SKM-1 treated with dmso at 0.1 percent for 144 hours (cell line): ENCODE measurements at regions not wholly inside any gene's neighbourhood (a gene's known extent, or its start where the extent isn't known, plus 50 kb on each side); places are given as distances from the start of the nearest gene placed in this dataset.
"Not testable (repeated sequence)": the region's sequence is repeated elsewhere in the genome, so short reads cannot be mapped to it uniquely, and the experiment has no call there.

ENCODE experiments used
- DNase-seq: peaks from one replicate; lab custom pipeline; 2025; ENCODE audit not compliant: unreplicated experiment; lab: John Stamatoyannopoulos, UW

DNA sequence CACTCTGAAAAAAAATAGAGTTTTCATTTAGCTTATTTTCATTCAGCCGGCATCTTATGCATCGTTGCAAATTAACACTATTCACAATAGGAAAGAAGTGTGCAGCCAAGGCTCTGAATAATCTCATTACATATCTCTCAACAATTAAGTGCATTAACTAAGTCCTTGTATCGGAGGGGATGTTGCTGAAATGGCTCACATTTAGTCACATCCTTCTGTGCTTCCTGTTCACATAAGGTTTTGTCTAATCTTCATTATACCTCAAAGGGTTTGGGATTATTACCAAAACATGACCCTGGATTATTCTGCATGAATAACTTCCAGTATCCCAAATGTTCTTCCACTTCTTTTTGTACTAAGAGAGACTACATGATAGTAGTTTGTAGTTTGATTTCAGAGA is 278.0 kb upstream of the GRIA1 start:
- no peak for DNase-seq

DNA sequence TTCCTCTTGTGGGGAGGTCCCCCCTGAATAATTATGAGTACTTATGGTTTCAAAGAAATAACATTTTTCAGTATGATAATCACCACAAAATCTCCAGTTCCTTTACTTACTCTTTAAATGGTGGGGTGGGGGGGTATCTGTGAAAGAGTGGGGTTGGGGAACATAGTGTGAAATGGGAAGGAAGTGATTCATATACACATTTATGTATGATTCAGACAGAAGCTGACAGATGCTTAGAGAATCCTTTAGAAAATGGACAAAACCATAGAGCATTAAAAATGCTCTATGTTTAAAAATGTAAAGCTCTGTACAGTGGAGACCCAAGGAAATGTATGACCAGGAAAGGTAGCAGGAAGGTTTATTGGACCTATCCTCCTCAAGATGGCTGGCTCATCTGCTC is 267.5 kb upstream of the GRIA1 start:
- no peak for DNase-seq

GRCh38 chr5:153223376-153223775 is 267.1 kb upstream of the GRIA1 start:
- no peak for DNase-seq

- DNase-seq: no peak
Observed at GRCh38 chr5:153224651-153225050, 265.8 kb upstream of the GRIA1 start.

DNA sequence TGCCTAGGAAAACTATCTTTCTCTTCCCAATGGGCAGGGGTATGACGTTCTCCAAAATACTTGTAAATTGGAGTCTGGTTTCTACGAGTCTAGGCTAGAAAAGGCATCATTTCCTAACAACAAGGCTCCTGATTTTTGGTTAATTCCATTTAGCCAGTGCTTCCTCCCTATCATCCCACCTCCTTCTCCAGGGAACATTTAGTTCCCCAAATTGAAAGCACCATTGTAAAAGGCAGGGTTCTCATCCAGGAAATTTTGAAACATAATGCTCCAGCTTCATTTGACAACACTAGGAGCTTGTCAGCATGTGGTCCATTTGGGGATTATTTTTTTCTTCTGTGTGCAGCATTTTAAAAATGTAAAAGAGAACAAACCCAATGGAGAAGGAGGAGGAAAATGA is 256.5 kb upstream of the GRIA1 start:
- no peak for DNase-seq

DNA sequence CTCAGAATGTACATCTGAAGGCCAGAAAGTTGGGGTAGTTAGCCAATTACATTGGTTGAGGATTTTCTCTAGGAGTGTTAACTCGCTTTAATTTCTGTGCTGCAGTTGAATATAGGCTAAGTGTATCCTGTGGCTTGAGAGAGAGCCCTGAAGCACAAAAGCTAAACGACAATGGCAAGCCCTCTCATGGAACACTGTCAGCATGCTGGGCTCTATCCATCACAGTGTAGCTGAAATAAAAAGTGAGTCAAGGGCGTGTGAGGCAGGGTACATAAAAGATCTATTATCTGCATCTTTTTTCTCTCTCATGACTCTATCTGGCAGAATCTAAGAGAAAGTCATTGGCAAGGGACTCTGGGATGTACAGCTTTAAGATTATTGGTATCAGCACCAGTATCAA is 254.2 kb upstream of the GRIA1 start:
- no peak for DNase-seq

GRCh38 chr5:153237671-153238332 is 252.7 kb upstream of the GRIA1 start:
- DNase-seq: no peak

DNA sequence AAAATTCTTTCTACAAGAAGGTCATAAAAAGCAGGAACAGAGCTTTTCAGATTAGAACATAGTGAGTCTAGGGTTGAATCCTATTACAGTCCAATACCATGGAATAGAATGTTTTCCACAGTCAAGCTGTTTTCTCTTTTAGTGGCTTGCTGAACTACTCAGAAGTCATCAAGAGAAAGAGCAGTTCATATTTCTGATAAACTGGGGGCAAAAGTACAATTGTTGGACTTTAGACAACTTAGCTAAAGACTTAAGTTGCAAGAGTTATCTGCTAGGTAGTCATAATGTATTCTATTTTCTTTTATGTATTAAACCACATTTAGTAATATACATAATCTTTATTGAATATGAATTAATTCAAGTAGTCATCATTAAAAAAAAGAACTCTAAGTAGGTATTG is 233.1 kb upstream of the GRIA1 start:
- no peak for DNase-seq

GRCh38 chr5:153258469-153258868 is 232.0 kb upstream of the GRIA1 start:
- no peak for DNase-seq

- DNase-seq: no peak
Observed at GRCh38 chr5:153267506-153267905, 223.0 kb upstream of the GRIA1 start.

- no peak for DNase-seq
Observed at GRCh38 chr5:153275695-153276094, 214.8 kb upstream of the GRIA1 start.

GRCh38 chr5:153276151-153276550 is 214.3 kb upstream of the GRIA1 start:
- DNase-seq: no peak

DNA sequence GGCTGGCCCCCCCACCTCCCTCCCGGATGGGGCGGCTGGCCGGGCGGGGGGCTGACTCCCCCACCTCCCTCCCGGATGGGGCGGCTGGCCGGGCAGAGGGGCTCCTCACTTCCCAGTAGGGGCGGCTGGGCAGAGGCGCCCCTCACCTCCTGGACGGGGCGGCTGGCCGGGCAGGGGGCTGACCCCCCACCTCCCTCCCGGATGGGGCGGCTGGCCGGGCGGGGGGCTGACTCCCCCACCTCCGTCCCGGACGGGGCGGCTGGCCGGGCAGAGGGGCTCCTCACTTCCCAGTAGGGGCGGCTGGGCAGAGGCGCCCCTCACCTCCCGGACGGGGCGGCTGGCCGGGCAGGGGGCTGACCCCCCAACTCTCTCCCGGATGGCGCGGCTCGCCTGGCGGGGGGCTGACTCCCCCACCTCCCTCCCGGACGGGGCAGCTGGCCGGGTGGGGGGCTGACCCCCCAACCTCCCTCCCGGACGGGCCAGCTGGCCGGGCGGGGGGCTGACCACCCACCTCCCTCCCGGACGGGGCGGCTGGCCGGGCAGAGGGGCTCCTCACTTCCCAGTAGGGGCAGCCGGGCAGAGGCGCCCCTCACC is 194.1 kb upstream of the GRIA1 start:
- not testable (repeated sequence) for DNase-seq

- no peak for DNase-seq
Observed at GRCh38 chr5:153299891-153300290, 190.6 kb upstream of the GRIA1 start.

GRCh38 chr5:153308282-153308681 is 182.2 kb upstream of the GRIA1 start:
- no peak for DNase-seq

DNA sequence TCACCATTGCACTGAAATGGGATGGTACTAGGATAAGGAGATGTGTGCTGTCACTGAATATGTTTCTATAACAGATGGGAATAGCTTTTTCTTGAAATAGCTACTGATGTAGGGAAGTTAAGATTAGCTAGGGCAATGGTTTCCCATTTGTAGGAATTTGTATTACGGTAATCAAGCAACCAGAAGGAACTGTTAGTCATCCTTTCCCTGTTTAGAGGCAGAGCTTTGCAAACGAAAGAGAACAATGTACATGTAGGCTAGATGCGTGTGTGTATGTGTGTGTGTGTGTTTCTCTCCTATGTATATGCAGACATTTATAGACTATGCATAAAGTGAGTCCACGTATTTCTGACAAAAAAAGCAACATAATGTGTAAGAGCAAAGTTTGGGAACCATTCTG is 171.9 kb upstream of the GRIA1 start:
- no peak for DNase-seq

GRCh38 chr5:153321478-153321877 is 169.0 kb upstream of the GRIA1 start:
- DNase-seq: no peak

DNA sequence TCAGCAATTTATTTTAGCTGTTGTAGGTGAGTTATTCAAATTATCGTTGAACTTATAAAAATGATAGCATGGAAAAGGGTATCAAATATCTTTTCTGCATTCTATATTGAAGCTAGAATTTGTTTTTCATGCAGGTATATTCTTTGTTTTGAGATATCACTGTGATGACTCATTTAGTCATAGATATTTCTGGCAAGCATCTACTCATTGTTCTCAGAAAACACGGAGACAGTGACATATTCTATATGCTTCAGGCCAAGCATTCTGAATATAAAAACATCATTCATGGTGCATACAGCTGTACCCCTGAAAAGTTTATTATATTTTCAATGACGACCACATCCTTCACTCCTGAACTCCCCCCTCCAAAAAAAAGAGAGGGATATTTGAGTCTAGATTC is 150.3 kb upstream of the GRIA1 start:
- DNase-seq: no peak

- no peak for DNase-seq
Observed at GRCh38 chr5:153340738-153341137, 149.7 kb upstream of the GRIA1 start.

DNA sequence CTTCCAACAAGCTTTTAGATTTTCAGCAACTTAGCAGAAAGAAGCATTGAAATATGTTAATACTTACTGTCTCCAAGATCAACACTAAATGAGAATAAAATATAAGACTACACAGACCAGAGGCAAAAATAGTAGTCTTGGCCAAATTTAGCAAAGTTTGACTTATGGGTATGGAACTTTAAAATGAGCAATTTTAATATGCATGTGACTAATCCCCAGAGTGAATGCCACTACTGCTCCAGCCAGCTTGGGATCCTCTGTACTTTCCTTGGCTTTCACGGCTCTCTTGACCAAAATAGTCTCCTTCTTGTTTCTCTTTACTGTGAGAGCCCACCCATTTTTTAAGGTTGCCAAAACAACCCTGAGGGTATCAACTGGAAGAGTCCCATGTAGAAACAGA is 148.0 kb upstream of the GRIA1 start:
- DNase-seq: no peak

DNA sequence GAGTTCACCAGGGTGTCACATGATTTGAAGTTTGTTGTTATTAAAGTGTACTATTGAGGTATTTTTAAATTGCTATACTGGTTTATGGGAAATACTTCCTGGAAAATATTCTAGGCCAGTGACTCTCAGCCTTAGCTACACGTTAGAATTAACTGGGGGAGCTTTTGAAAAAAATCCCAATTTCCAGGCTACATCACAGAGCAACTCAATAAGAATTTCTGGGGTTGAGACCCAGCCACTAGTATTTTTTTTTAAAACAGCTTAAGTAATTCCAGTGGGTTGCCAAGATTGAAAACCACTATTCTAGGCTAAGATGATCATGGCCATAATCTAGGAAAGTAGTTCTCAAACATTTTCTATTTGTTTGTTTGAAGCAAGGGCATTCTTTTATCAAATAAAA is 142.9 kb upstream of the GRIA1 start:
- DNase-seq: no peak

DNA sequence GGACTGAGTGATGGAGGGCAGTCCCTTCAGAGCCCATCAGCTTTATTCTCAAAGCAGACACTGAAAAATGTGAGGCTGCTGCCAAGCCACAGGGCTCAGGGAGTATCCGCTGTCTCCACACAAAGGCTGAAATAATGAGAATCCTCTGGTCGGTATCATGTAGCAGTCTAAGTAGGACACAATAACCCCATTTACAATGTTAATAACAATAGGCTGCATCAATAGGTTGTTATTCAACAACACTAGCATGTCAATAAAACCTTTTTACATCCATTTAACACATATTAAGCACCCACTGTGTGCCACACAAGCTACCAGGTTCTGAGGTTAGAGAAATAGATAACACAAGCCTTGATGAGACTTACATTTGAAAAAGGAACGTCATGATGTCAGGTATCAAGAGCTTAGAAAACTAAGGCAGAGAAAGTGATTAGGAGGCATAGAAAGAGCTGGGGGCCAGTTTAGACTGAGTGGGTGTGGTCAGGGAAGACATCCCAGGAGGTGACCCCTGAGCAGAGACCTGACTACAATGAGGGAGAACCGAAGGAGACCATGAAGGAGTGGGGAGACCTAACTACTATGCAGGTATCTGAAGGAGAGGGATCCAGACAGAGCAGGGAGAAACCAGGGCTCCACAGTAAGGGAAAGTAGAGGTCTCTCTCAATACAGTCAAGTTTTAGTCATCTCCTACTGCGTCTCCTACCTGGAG is 140.1 kb upstream of the GRIA1 start:
- DNase-seq: no peak
